GM19240 (cell line): ENCODE measurements at regions not wholly inside any gene's neighbourhood (a gene's known extent, or its start where the extent isn't known, plus 50 kb on each side); places are given as distances from the start of the nearest gene placed in this dataset.
"Not testable (repeated sequence)": the region's sequence is repeated elsewhere in the genome, so short reads cannot be mapped to it uniquely, and the experiment has no call there.

Experiments
- DNase-seq: peaks from one replicate; pipeline ENCODE4 v3.0.0; 2011; ENCODE audit warnings: low spot score; ENCODE audit not compliant: insufficient read length

- no peak for DNase-seq
Observed at GRCh38 chr9:113664181-113664875, 200.8 kb downstream of the RGS3 start.

GRCh38 chr9:113665064-113665463, 201.5 kb downstream of the RGS3 start:
- DNase-seq, result no peak

GRCh38 chr9:113665756-113666155, 202.2 kb downstream of the RGS3 start:
- DNase-seq, result no peak

- DNase-seq, result no peak
Observed at GRCh38 chr9:113668061-113668460, 204.5 kb downstream of the RGS3 start.

- no peak for DNase-seq
Observed at GRCh38 chr9:113669522-113670115, 206.1 kb downstream of the RGS3 start.

GRCh38 chr9:113673726-113674125, 202.4 kb upstream of the ZNF618 start:
- no peak for DNase-seq

GRCh38 chr9:113674436-113674835, 201.7 kb upstream of the ZNF618 start:
- no peak for DNase-seq

- no peak for DNase-seq
Observed at GRCh38 chr9:113675475-113675941, 200.6 kb upstream of the ZNF618 start.

- DNase-seq, result no peak
Observed at GRCh38 chr9:113677057-113677456, 199.1 kb upstream of the ZNF618 start.

- no peak for DNase-seq
Observed at GRCh38 chr9:113677569-113677968, 198.5 kb upstream of the ZNF618 start.

GRCh38 chr9:113678119-113678858, 197.8 kb upstream of the ZNF618 start:
- DNase-seq, result no peak

GRCh38 chr9:113678859-113679256, 197.3 kb upstream of the ZNF618 start:
- DNase-seq, result no peak

- DNase-seq, result peak; percentile 36
Observed at GRCh38 chr9:113682297-113682771, 193.8 kb upstream of the ZNF618 start.

- not testable (repeated sequence) for DNase-seq
Observed at GRCh38 chr9:113685636-113686035, 190.5 kb upstream of the ZNF618 start.

GRCh38 chr9:113687107-113687679, 188.9 kb upstream of the ZNF618 start:
- no peak for DNase-seq

- no peak for DNase-seq
Observed at GRCh38 chr9:113687680-113688371, 188.3 kb upstream of the ZNF618 start.

- no peak for DNase-seq
Observed at GRCh38 chr9:113690055-113690740, 185.9 kb upstream of the ZNF618 start.

- DNase-seq, result no peak
Observed at GRCh38 chr9:113692256-113692655, 183.9 kb upstream of the ZNF618 start.

- no peak for DNase-seq
Observed at GRCh38 chr9:113694912-113695311, 181.2 kb upstream of the ZNF618 start.

- no peak for DNase-seq
Observed at GRCh38 chr9:113695440-113695851, 180.7 kb upstream of the ZNF618 start.

GRCh38 chr9:113695901-113696300, 180.2 kb upstream of the ZNF618 start:
- no peak for DNase-seq
